H1 (cell line): ENCODE measurements at regions not wholly inside any gene's neighbourhood (a gene's known extent, or its start where the extent isn't known, plus 50 kb on each side); places are given as distances from the start of the nearest gene placed in this dataset.

Source experiments
- CTCF ChIA-PET: fragments of 300-600 bp; sonication (Branson Sonifier 250); formaldehyde crosslinking; loops from one replicate; lab custom pipeline; 2021; ENCODE audit not compliant: partially characterized antibody; lab: Charles Lee
- POLR2A ChIA-PET: fragments of 300-600 bp; sonication (Branson Sonifier 250); formaldehyde crosslinking; loops from one replicate; lab custom pipeline; 2021; ENCODE audit warnings: inconsistent platforms; ENCODE audit not compliant: partially characterized antibody; lab: Charles Lee
- DNase-seq, 2 experiments: peaks; one replicate each; pipeline versions ENCODE4 v3.0.0 to v3.0.0-alpha.2; 2010 to 2022; ENCODE audit warnings: low spot score in 2 of 2, low read depth in 1 of 2, mixed read lengths in 1 of 2
- FAIRE-seq: peaks from 2 replicates; lab custom pipeline; 2011; peaks lifted over from hg19 to GRCh38; lab: Jason Lieb, UNC
- H2AFZ ChIP-seq: 2 replicates; pipeline ENCODE4 v1.8.1; 2012; ENCODE audit warnings: low read length, inconsistent platforms
- H2AK5ac ChIP-seq: 2 replicates; pipeline ENCODE4 v1.6.1; 2013; ENCODE audit warnings: low read depth, low read length
- H2BK120ac ChIP-seq: replicated peaks from 2 replicates; pipeline ENCODE3; 2013; ENCODE audit warnings: low read depth, low read length, inconsistent platforms
- H2BK12ac ChIP-seq: 2 replicates; pipeline ENCODE4 v1.6.1; 2013; ENCODE audit warnings: low read depth, low read length
- H2BK15ac ChIP-seq: 2 replicates; pipeline ENCODE4 v1.6.1; 2013; ENCODE audit warnings: low read length
- H2BK20ac ChIP-seq: 2 replicates; pipeline ENCODE4 v1.6.1; 2013; ENCODE audit warnings: low read length
- H2BK5ac ChIP-seq: 2 replicates; pipeline ENCODE4 v1.6.1; 2013; ENCODE audit warnings: low read depth, low read length
- H3K14ac ChIP-seq: 2 replicates; pipeline ENCODE4 v1.6.1; 2013; ENCODE audit warnings: inconsistent platforms; ENCODE audit not compliant: insufficient read length
- H3K18ac ChIP-seq: 2 replicates; pipeline ENCODE4 v1.6.1; 2013; ENCODE audit warnings: low read length; ENCODE audit errors: extremely low read depth
- H3K23ac ChIP-seq: 2 replicates; pipeline ENCODE4 v1.6.1; 2013; ENCODE audit warnings: inconsistent platforms; ENCODE audit not compliant: insufficient read length
- H3K23me2 ChIP-seq: 2 replicates; pipeline ENCODE4 v1.6.1; 2013; ENCODE audit warnings: low read depth, low read length
- H3K27ac ChIP-seq: 2 replicates; pipeline ENCODE4 v1.6.1; 2011; ENCODE audit warnings: low read depth, low read length, inconsistent platforms
- H3K27me3 ChIP-seq, 4 experiments: replicated peaks in 1 of 4; 1 replicate in 1 of 4; 2 replicates in 3 of 4; pipeline versions ENCODE4 v1.6.1 to v1.8.1; 2011 to 2013; ENCODE audit warnings: low read length in 3 of 4, mild to moderate bottlenecking in 3 of 4, inconsistent platforms in 2 of 4, mixed read lengths in 2 of 4, moderate library complexity in 1 of 4; ENCODE audit not compliant: control insufficient read depth in 3 of 4, insufficient read depth in 3 of 4; ENCODE audit errors: extremely low read depth in 1 of 4
- H3K36me3 ChIP-seq, 4 experiments: 2 replicates each; pipeline versions ENCODE4 v1.6.1 to v1.8.1; 2011 to 2013; ENCODE audit warnings: mild to moderate bottlenecking in 4 of 4, low read length in 3 of 4, moderate library complexity in 2 of 4, control low read depth in 1 of 4, inconsistent platforms in 1 of 4; ENCODE audit not compliant: insufficient read depth in 4 of 4, control insufficient read depth in 2 of 4
- H3K4ac ChIP-seq: replicated peaks from 2 replicates; pipeline ENCODE3; 2013; ENCODE audit warnings: low read length, low read depth, mixed read lengths, inconsistent platforms; ENCODE audit not compliant: insufficient read length
- H3K4me1 ChIP-seq, 4 experiments: replicated peaks in 1 of 4; 1 replicate in 1 of 4; 2 replicates in 3 of 4; pipeline versions ENCODE4 v1.6.1 to v1.8.1; 2011 to 2013; ENCODE audit warnings: low read length in 3 of 4, inconsistent platforms in 2 of 4, mixed read lengths in 1 of 4; ENCODE audit not compliant: insufficient read depth in 4 of 4, control insufficient read depth in 3 of 4
- H3K4me2 ChIP-seq, 2 experiments: 2 replicates each; pipeline versions ENCODE4 v1.6.1 to v1.8.1; 2011 to 2013; ENCODE audit warnings: low read depth in 2 of 2, low read length in 2 of 2, control low read depth in 1 of 2, inconsistent platforms in 1 of 2, mild to moderate bottlenecking in 1 of 2; ENCODE audit not compliant: insufficient read depth in 1 of 2
- H3K4me3 ChIP-seq, 4 experiments: fragments of 200-600, 300-600 bp in 1 of 4; sonication (generic), shearing (Covaris generic), sonication (Bioruptor Twin) in 1 of 4; 2 replicates each; pipeline versions ENCODE4 v1.5.1 to v1.8.1; 2011 to 2016; ENCODE audit warnings: low read length in 4 of 4, low read depth in 3 of 4, control low read depth in 2 of 4, inconsistent platforms in 2 of 4, mild to moderate bottlenecking in 2 of 4, mixed read lengths in 1 of 4, moderate library complexity in 1 of 4; ENCODE audit not compliant: insufficient read depth in 2 of 4; ENCODE audit errors: extremely low read depth in 1 of 4
- H3K56ac ChIP-seq: replicated peaks from 2 replicates; pipeline ENCODE3; 2013; ENCODE audit warnings: low read depth, mild to moderate bottlenecking, mixed read lengths, low read length, inconsistent platforms; ENCODE audit not compliant: insufficient read length
- H3K79me1 ChIP-seq: 2 replicates; pipeline ENCODE4 v1.6.1; 2013; ENCODE audit warnings: low read depth, low read length, control low read depth
- H3K79me2 ChIP-seq, 2 experiments: 2 replicates each; pipeline versions ENCODE4 v1.6.1 to v1.8.1; 2012 to 2013; ENCODE audit warnings: low read length in 2 of 2, mild to moderate bottlenecking in 2 of 2, inconsistent platforms in 1 of 2; ENCODE audit not compliant: insufficient read depth in 2 of 2, control insufficient read depth in 1 of 2
- H3K9ac ChIP-seq, 4 experiments: replicated peaks in 1 of 4; 1 replicate in 1 of 4; 2 replicates in 3 of 4; pipeline versions ENCODE4 v1.6.1 to v1.8.1; 2011 to 2013; ENCODE audit warnings: low read depth in 3 of 4, low read length in 3 of 4, control low read depth in 2 of 4, mild to moderate bottlenecking in 2 of 4, moderate library complexity in 2 of 4, inconsistent platforms in 1 of 4; ENCODE audit errors: extremely low read depth in 1 of 4
- H3K9me3 ChIP-seq, 2 experiments: 2 replicates each; pipeline versions ENCODE4 v1.6.1 to v1.8.1; 2012 to 2013; ENCODE audit warnings: mild to moderate bottlenecking in 2 of 2, moderate library complexity in 2 of 2, control low read depth in 1 of 2, inconsistent platforms in 1 of 2, low read depth in 1 of 2, low read length in 1 of 2, mixed read lengths in 1 of 2; ENCODE audit not compliant: insufficient read depth in 2 of 2
- H4K20me1 ChIP-seq, 2 experiments: replicated peaks in 1 of 2; 2 replicates each; pipeline versions ENCODE3 to v1.8.1; 2011 to 2013; ENCODE audit warnings: inconsistent platforms in 2 of 2, low read length in 2 of 2, mild to moderate bottlenecking in 1 of 2; ENCODE audit not compliant: insufficient read depth in 2 of 2, control insufficient read depth in 1 of 2
- H4K5ac ChIP-seq: 2 replicates; pipeline ENCODE4 v1.6.1; 2013; ENCODE audit warnings: low read length, low read depth, mixed read lengths, inconsistent platforms; ENCODE audit not compliant: insufficient read length
- H4K8ac ChIP-seq: 2 replicates; pipeline ENCODE4 v1.8.0; 2013; ENCODE audit warnings: mild to moderate bottlenecking, moderate library complexity, low read length, inconsistent platforms; ENCODE audit not compliant: insufficient read depth; ENCODE audit errors: extremely low read depth
- H4K91ac ChIP-seq: replicated peaks from 2 replicates; pipeline ENCODE3; 2013; ENCODE audit warnings: low read length, mixed read lengths, inconsistent platforms; ENCODE audit not compliant: insufficient read length
- BCL11A ChIP-seq, 2 experiments: IDR thresholded peaks; one replicate each; pipeline ENCODE4 v1.6.1; 2011; ENCODE audit warnings: low read depth in 2 of 2, low read length in 2 of 2, mild to moderate bottlenecking in 2 of 2
- BRCA1 ChIP-seq: IDR thresholded peaks from 2 replicates; pipeline ENCODE4 v1.6.1; 2012; ENCODE audit warnings: low read depth, low read length, improper control_type of control experiment
- CHD1 ChIP-seq: IDR thresholded peaks from 2 replicates; pipeline ENCODE4 v1.6.1; 2012; ENCODE audit warnings: low read depth, low read length, improper control_type of control experiment
- CHD2 ChIP-seq: IDR thresholded peaks from 2 replicates; pipeline ENCODE4 v1.6.1; 2012; ENCODE audit warnings: low read length, improper control_type of control experiment
- E2F6 ChIP-seq: IDR thresholded peaks from 2 replicates; pipeline ENCODE4 v1.6.1; 2012; ENCODE audit warnings: inconsistent platforms
- FOSL1 ChIP-seq: IDR thresholded peaks from 2 replicates; pipeline ENCODE4 v1.6.1; 2011; ENCODE audit warnings: mild to moderate bottlenecking, low read depth, low read length, moderate library complexity; ENCODE audit not compliant: insufficient read depth
- GABPA ChIP-seq: IDR thresholded peaks from 2 replicates; pipeline ENCODE4 v1.6.1; 2011; ENCODE audit warnings: mild to moderate bottlenecking, low read length, moderate library complexity, borderline replicate concordance; ENCODE audit not compliant: insufficient read depth
- GTF2F1 ChIP-seq: IDR thresholded peaks from 2 replicates; pipeline ENCODE4 v1.6.1; 2012; ENCODE audit warnings: low read depth, low read length, improper control_type of control experiment, borderline replicate concordance
- KDM1A ChIP-seq: fragments of 200-600, 300-600 bp; sonication (generic); IDR thresholded peaks from 2 replicates; pipeline ENCODE4 v1.7.1; 2016; ENCODE audit warnings: mild to moderate bottlenecking, low read length, borderline replicate concordance
- MAX ChIP-seq: IDR thresholded peaks from 2 replicates; pipeline ENCODE4 v1.6.1; 2012; ENCODE audit warnings: inconsistent platforms
- SAP30 ChIP-seq: fragments of 300-600 bp; sonication (generic); IDR thresholded peaks from 2 replicates; pipeline ENCODE4 v1.7.1; 2012; ENCODE audit warnings: low read length, moderate library complexity, mild to moderate bottlenecking, inconsistent platforms; ENCODE audit not compliant: insufficient read depth, insufficient replicate concordance
- SP1 ChIP-seq: IDR thresholded peaks from 2 replicates; pipeline ENCODE4 v1.6.1; 2011; ENCODE audit warnings: low read depth, low read length
- SP2 ChIP-seq: IDR thresholded peaks from 2 replicates; pipeline ENCODE4 v1.6.1; 2012; ENCODE audit warnings: mild to moderate bottlenecking, low read length, inconsistent platforms
- SUZ12 ChIP-seq: fragments of 200-600 bp; sonication (generic); IDR thresholded peaks from 2 replicates; pipeline ENCODE4 v1.6.1; 2012; ENCODE audit warnings: mild to moderate bottlenecking, inconsistent platforms, low read length, moderate library complexity, mixed read lengths
- WGBS, 2 experiments: shearing (Covaris generic) in 1 of 2; methylation state at CpG; one replicate each; pipeline versions ENCODE4 v1.1.6 to v1.1.7; 2013 to 2015; ENCODE audit warnings: low lambda C conversion rate in 2 of 2, mixed read lengths in 2 of 2, inconsistent platforms in 1 of 2, low coverage in 1 of 2, missing lambda C conversion rate in 1 of 2; ENCODE audit not compliant: insufficient replicate concordance in 2 of 2, insufficient coverage in 1 of 2, insufficient read length in 1 of 2; ENCODE audit errors: extremely low coverage in 1 of 2, missing lambda C conversion rate in 1 of 2; 5-methylcytosine and 5-hydroxymethylcytosine counted together

- TF ChIP-seq GABPA (no peak), SUZ12 (no peak), GTF2F1 (no peak), CHD1 (no peak), SAP30 (no peak), FOSL1 (no peak), SP1 (no peak), E2F6 (no peak), BCL11A (IDR thresholded peaks at IDR 0.05; ENCODE audit: low read depth in 2 of 2, low read length in 2 of 2) (no peak), CHD2 (no peak), KDM1A (no peak), BRCA1 (no peak), SP2 (no peak), MAX (no peak)
- Histone ChIP-seq H2BK120ac (no peak overlapping the region), H3K79me1 (no peaks in the 10 kb centered on the region), H3K14ac (no peak overlapping the region), H3K56ac (no peak overlapping the region), H3K27ac (no peak overlapping the region), H2AFZ (no peak overlapping the region), H2AK5ac (no peak overlapping the region), H3K27me3 (no peaks in the 10 kb centered on the region), H4K91ac (no peak overlapping the region), H2BK20ac (no peak overlapping the region), H2BK5ac (no peak overlapping the region), H3K4me2 (no peak overlapping the region), H3K4ac (no peak overlapping the region), H4K5ac (no peak overlapping the region), H3K4me3 (no peak overlapping the region), H2BK12ac (no peak overlapping the region), H3K23ac (no peak overlapping the region), H3K79me2 (no peaks in the 10 kb centered on the region), H4K8ac (no peak overlapping the region), H2BK15ac (no peak overlapping the region), H3K23me2 (no peaks in the 10 kb centered on the region), H3K9me3 (peaks cover 0 to 3% of the 10 kb centered on the region in 2 experiments; a peak in 1 of 4 replicates), H3K18ac (no peak overlapping the region), H4K20me1 (no peaks in the 10 kb centered on the region), H3K4me1 (no peaks in the 10 kb centered on the region), H3K36me3 (no peaks in the 10 kb centered on the region), H3K9ac (no peak overlapping the region)
- ChIA-PET CTCF (interaction anchor here (0.6 kb wide), 1 partner anchor 1363 kb away, joined by 5 read pairs; no protein-coding TSS in a partner anchor), POLR2A (no interaction called here)
- FAIRE-seq (no peak), DNase-seq (no peak)
- WGBS, 2 experiments: 94% methylated on average over 3 of the region's 3 CpGs; no CpG with 5 or more reads in 1 of the 2 experiments
Measured at GRCh38 chr13:63880705-63881104, 2465.1 kb upstream of the PCDH20 start.
